ENCODE measurements at regions not wholly inside any gene's neighbourhood (a gene's known extent, or its start where the extent isn't known, plus 50 kb on each side); places are given as distances from the start of the nearest gene placed in this dataset.

- no peak for TF ChIP-seq L3MBTL2 (conservative IDR thresholded peaks at IDR 0.05)
- no peak for TF ChIP-seq ELF4 (IDR thresholded peaks at IDR 0.05)
- TF ChIP-seq TARDBP (IDR thresholded peaks at IDR 0.05) = no peak
- TF ChIP-seq FOXA1 (IDR thresholded peaks at IDR 0.05) = no peak
- no peak for TF ChIP-seq BHLHE40 (IDR thresholded peaks at IDR 0.05; ENCODE audit: borderline replicate concordance)
- no peak for TF ChIP-seq FOXM1 (IDR thresholded peaks at IDR 0.05; ENCODE audit: borderline replicate concordance)
- no peak for TF ChIP-seq FOXK2 (IDR thresholded peaks at IDR 0.05)
- no peak for TF ChIP-seq SUZ12 (IDR thresholded peaks at IDR 0.05)
Observed at GRCh38 chr15:25498835-25499234, 60.0 kb upstream of the UBE3A start.
